NT2/D1 (cell line): ENCODE measurements at regions not wholly inside any gene's neighbourhood (a gene's known extent, or its start where the extent isn't known, plus 50 kb on each side); places are given as distances from the start of the nearest gene placed in this dataset.

Source experiments
- YY1 ChIP-seq: IDR thresholded peaks from 2 replicates; pipeline ENCODE4 v1.6.1; 2011; ENCODE audit not compliant: insufficient read length, insufficient read depth
- ZNF274 ChIP-seq: IDR thresholded peaks from 2 replicates; pipeline ENCODE4 v1.6.1; 2011; ENCODE audit warnings: mild to moderate bottlenecking, low read depth, low read length

- TF ChIP-seq YY1 (no peak), ZNF274 (no peak)
Observed at GRCh38 chr18:50457639-50458038, 82.8 kb downstream of the SKA1 start.
